OCI-LY7 (cell line): ENCODE measurements at regions not wholly inside any gene's neighbourhood (a gene's known extent, or its start where the extent isn't known, plus 50 kb on each side); places are given as distances from the start of the nearest gene placed in this dataset.

Source experiments
- BruUV-seq: library from RNA; stranded (reverse); fragments of 400-500 nt; replicated peaks from 2 replicates; lab custom pipeline; 2021; lab: Mats Ljungman, UMichigan
- CTCF ChIA-PET: fragments of 300-600 bp; sonication (Branson Sonifier 250); formaldehyde crosslinking; loops from one replicate; lab custom pipeline; 2022; ENCODE audit warnings: antibody characterized with exemption; ENCODE audit not compliant: unreplicated experiment; lab: Charles Lee
- POLR2A ChIA-PET: fragments of 300-600 bp; sonication (Branson Sonifier 250); formaldehyde crosslinking; loops from one replicate; lab custom pipeline; 2022; ENCODE audit warnings: antibody characterized with exemption; lab: Charles Lee
- DNase-seq: peaks from one replicate; pipeline ENCODE4 v3.0.0-alpha.2; 2015; ENCODE audit warnings: low spot score
- H2AFZ ChIP-seq: fragments of 200-600 bp; sonication (generic), shearing (Covaris generic); 2 replicates; pipeline ENCODE4 v1.6.1; 2014; ENCODE audit warnings: mild to moderate bottlenecking, antibody characterized with exemption, low read length, moderate library complexity
- H3K27ac ChIP-seq: fragments of 200-600 bp; sonication (generic); 2 replicates; pipeline ENCODE4 v1.5.1; 2014; ENCODE audit warnings: mixed run types, low read depth, mild to moderate bottlenecking, moderate library complexity, low read length, inconsistent platforms; ENCODE audit not compliant: poor library complexity, severe bottlenecking
- H3K36me3 ChIP-seq: fragments of 200-600 bp; sonication (generic); 2 replicates; pipeline ENCODE4 v1.6.1; 2014; ENCODE audit warnings: mild to moderate bottlenecking, antibody characterized with exemption, low read length, moderate library complexity, mixed read lengths; ENCODE audit not compliant: insufficient read depth
- H3K4me1 ChIP-seq: fragments of 200-600 bp; sonication (generic); 2 replicates; pipeline ENCODE4 v1.5.1; 2014; ENCODE audit warnings: mild to moderate bottlenecking, low read length; ENCODE audit not compliant: insufficient read depth, poor library complexity, severe bottlenecking
- H3K4me2 ChIP-seq: fragments of 200-600 bp; sonication (generic); 2 replicates; pipeline ENCODE4 v1.6.1; 2014; ENCODE audit warnings: mild to moderate bottlenecking, low read length
- H3K4me3 ChIP-seq: fragments of 200-600 bp; sonication (generic); 2 replicates; pipeline ENCODE4 v1.5.1; 2014; ENCODE audit warnings: mild to moderate bottlenecking, low read depth, low read length; ENCODE audit not compliant: poor library complexity, severe bottlenecking
- H3K79me2 ChIP-seq: fragments of 200-600 bp; sonication (generic); 2 replicates; pipeline ENCODE4 v1.6.1; 2016; ENCODE audit warnings: low read depth, mild to moderate bottlenecking, low read length, moderate library complexity, mixed read lengths; ENCODE audit not compliant: insufficient read depth
- H3K9me2 ChIP-seq: fragments of 200-600 bp; sonication (generic); 2 replicates; pipeline ENCODE4 v1.6.1; 2016; ENCODE audit warnings: mild to moderate bottlenecking, low read length, mixed read lengths; ENCODE audit not compliant: insufficient read depth
- H3K9me3 ChIP-seq: fragments of 200-600 bp; sonication (generic); 2 replicates; pipeline ENCODE4 v1.6.1; 2014; ENCODE audit warnings: mild to moderate bottlenecking, mixed run types, low read length, mixed read lengths
- H4K20me1 ChIP-seq: fragments of 200-600 bp; sonication (generic); 2 replicates; pipeline ENCODE4 v1.6.1; 2014; ENCODE audit warnings: mild to moderate bottlenecking, antibody characterized with exemption, low read length, moderate library complexity, mixed read lengths; ENCODE audit not compliant: insufficient read depth
- CTCF ChIP-seq: fragments of 200-600 bp; sonication (generic); conservative IDR thresholded peaks from 2 replicates; pipeline ENCODE4 v1.5.1; 2014; ENCODE audit warnings: mild to moderate bottlenecking, antibody characterized with exemption, low read length, moderate library complexity, mixed read lengths
- EZH2phosphoT487 ChIP-seq: fragments of 200-600 bp; sonication (generic); IDR thresholded peaks from 2 replicates; pipeline ENCODE4 v1.6.1; 2018; ENCODE audit warnings: low read depth, borderline replicate concordance, mild to moderate bottlenecking, mixed run types, antibody characterized with exemption, low read length, moderate library complexity, mixed read lengths
- intact Hi-C: fragments of 100-400 bp; cut with micrococcal nuclease; formaldehyde crosslinking; loops from one replicate; pipeline ENCODE4 v1.10.0; 2022; ENCODE audit not compliant: unreplicated experiment

GRCh38 chr2:150211164-150211631, 276.3 kb downstream of the RND3 start:
- H3K9me2 ChIP-seq: no peaks in the 10 kb centered on the region
- TF ChIP-seq CTCF (no peak), EZH2phosphoT487 (no peak)
- H4K20me1 ChIP-seq: no peaks in the 10 kb centered on the region
- H3K4me3 ChIP-seq: no peak overlapping the region
- H3K27ac ChIP-seq: no peak overlapping the region
- DNase-seq: no peak
- CTCF ChIA-PET: no interaction called here
- POLR2A ChIA-PET: interaction anchor here (0.7 kb wide), 1 partner anchor 580 kb away, joined by 3 read pairs; no protein-coding TSS in a partner anchor
- no peak overlapping the region for H2AFZ ChIP-seq
- no peaks in the 10 kb centered on the region for H3K79me2 ChIP-seq
- BruUV-seq: no TSS peak
- intact Hi-C loops: no loop called here
- no peaks in the 10 kb centered on the region for H3K9me3 ChIP-seq
- H3K36me3 ChIP-seq: no peaks in the 10 kb centered on the region
- H3K4me1 ChIP-seq: no peaks in the 10 kb centered on the region
- H3K4me2 ChIP-seq: no peak overlapping the region

- BruUV-seq: no TSS peak
- no peaks in the 10 kb centered on the region for H3K9me3 ChIP-seq
- no peaks in the 10 kb centered on the region for H3K4me1 ChIP-seq
- no peak overlapping the region for H2AFZ ChIP-seq
- H3K36me3 ChIP-seq: no peaks in the 10 kb centered on the region
- CTCF ChIA-PET: no interaction called here
- POLR2A ChIA-PET: no interaction called here
- H3K79me2 ChIP-seq: no peaks in the 10 kb centered on the region
- no peak for DNase-seq
- TF ChIP-seq EZH2phosphoT487 (no peak), CTCF (no peak)
- no peak overlapping the region for H3K27ac ChIP-seq
- no peaks in the 10 kb centered on the region for H4K20me1 ChIP-seq
- H3K4me3 ChIP-seq: no peak overlapping the region
- no peak overlapping the region for H3K4me2 ChIP-seq
- intact Hi-C loops: no loop called here
- no peaks in the 10 kb centered on the region for H3K9me2 ChIP-seq
Measured at GRCh38 chr2:150209746-150210145, 277.7 kb downstream of the RND3 start.

GRCh38 chr2:150208689-150209088, 278.8 kb downstream of the RND3 start:
- Histone ChIP-seq H3K4me1 (no peaks in the 10 kb centered on the region), H3K4me3 (no peak overlapping the region), H2AFZ (no peak overlapping the region), H3K4me2 (no peak overlapping the region), H3K9me3 (no peaks in the 10 kb centered on the region), H3K36me3 (no peaks in the 10 kb centered on the region), H3K27ac (no peak overlapping the region), H4K20me1 (no peaks in the 10 kb centered on the region), H3K79me2 (no peaks in the 10 kb centered on the region), H3K9me2 (no peaks in the 10 kb centered on the region)
- BruUV-seq: no TSS peak
- no peak for TF ChIP-seq EZH2phosphoT487
- TF ChIP-seq CTCF: no peak
- intact Hi-C loops: no loop called here
- DNase-seq: no peak
- CTCF ChIA-PET: no interaction called here
- POLR2A ChIA-PET: interaction anchor here (0.5 kb wide), 1 partner anchor 31 kb away, joined by 6 read pairs; no protein-coding TSS in a partner anchor
